Stimulated activated CD4-positive, alpha-beta T cell treated with anti-CD3 and anti-CD28 coated beads, Interleukin-12 subunit alpha, Interleukin-12 subunit beta, amount 100 ng/mL, for 24 hours (primary cell): ENCODE measurements at regions not wholly inside any gene's neighbourhood (a gene's known extent, or its start where the extent isn't known, plus 50 kb on each side); places are given as distances from the start of the nearest gene placed in this dataset.

Source experiments
- DNase-seq, 2 experiments: peaks; one replicate each; pipeline ENCODE4 v3.0.0-alpha.2; 2020; ENCODE audit warnings: low read depth in 2 of 2

DNA sequence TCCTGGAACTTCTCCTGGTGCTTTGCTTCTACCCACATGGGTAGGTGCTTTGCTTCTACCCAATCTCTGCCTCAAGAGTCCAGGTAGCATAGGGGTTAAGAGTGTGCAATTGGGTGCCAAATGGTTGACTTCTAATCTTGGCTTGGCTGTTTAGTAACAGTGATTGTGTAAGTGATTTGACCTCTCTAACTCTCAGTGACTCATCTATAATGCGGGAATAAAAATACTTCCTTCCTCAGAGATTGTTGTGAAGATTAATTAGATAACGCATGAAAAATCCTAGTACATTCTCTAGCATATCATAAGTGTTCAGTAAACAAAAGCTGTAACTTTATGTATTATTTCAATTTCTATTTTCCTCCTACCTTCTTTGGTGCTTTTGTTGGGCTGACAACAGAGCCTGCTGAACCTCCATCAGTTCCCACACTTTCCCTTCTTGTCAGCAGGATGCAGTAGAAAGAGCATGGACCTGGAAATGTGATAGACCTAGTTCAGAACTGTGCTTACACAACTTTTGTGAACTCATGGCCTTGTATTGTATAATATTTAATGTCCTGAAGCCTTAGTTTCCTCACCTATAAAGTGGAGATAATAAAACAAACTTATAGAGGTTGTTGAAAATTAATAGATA lies 72.9 kb upstream of the SMIM36 start:
- no peak for DNase-seq

DNA sequence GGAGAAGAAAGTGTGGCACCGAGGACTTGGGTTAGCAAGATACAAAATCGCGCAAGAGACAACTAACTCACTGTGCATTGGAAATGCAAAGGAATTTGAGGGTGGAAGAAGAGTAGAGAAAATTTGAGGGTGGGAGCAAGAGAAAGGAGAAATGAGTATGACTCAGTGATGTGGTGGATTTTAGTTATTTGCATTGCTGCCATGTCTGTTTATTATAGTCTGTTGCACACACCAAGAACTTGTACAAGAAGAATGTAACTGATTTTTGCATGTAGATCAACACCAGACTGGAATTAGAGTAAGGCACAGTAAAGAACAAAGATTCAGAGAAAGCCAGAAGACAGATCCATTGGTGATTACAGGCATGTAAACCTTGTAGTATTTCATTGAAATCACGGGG lies 71.6 kb upstream of the SMIM36 start:
- no peak for DNase-seq

- no peak for DNase-seq
Observed at GRCh38 chr17:55580596-55581133, 69.4 kb upstream of the SMIM36 start.

- peak; percentile 4 to 41 for DNase-seq
Observed at GRCh38 chr17:55577687-55578086, 66.4 kb upstream of the SMIM36 start.

DNA sequence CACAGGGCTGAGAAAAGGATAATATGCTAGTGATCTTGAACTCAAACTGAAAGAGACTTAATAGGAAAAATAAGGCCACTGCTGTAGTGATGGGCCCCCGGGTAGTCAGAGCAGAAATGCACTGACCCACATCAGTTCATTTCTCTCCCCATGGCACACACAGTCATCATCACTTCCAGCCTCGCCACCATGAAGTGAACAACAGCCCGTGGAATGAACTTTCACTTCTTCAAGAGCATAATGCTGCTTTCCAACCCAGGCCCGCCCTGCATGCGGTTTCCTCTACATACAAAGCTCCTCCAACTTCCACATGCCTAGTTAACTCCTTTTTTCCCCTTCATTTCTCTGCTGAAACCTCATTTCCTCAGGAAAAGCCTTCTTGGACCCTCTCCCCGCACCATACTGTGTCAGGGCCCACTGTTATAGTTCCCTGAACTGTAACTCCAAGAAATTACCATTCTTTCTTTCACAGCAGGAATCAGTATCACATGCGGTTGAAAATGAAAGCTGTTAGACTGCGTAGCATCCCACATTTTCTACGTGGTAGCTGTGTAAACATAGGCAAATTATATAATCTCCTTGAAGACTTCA lies 65.8 kb upstream of the SMIM36 start:
- peak; percentile 6 to 36 for DNase-seq

DNA sequence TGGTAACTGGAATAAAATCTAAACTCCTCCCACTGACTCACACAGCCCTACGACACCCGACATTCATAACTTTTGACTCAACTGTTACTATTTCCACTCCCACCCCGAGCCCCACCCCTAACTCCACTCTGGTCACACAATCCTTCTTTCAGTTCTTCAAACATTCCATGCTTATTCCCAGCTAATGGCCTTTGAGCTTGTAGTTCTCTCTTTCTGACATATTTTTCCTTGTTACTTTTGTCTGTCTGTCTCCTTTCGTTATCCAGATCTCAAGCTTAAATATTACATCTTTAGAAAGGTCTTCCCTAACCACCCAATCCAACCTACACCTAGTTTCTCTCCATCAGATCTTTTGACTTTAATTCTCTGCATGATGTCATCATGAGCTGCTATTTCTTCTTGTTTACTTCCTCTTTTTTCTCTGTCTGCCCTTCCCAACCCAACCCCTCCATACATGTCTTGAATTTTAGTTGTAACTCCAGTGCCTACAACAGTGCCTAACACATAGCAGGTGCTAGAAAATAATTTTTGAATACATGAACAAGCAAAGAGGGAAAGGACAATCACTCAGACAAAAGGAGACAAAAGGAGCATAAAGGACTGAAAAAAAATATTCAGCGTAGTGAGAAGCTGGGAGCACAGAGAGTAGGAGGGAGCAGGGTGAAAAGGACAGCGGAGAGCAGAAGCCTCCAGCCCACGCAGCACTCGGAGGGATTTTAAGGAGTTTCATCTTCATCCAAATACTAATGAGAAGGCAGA lies 65.2 kb upstream of the SMIM36 start:
- DNase-seq, result no peak

DNA sequence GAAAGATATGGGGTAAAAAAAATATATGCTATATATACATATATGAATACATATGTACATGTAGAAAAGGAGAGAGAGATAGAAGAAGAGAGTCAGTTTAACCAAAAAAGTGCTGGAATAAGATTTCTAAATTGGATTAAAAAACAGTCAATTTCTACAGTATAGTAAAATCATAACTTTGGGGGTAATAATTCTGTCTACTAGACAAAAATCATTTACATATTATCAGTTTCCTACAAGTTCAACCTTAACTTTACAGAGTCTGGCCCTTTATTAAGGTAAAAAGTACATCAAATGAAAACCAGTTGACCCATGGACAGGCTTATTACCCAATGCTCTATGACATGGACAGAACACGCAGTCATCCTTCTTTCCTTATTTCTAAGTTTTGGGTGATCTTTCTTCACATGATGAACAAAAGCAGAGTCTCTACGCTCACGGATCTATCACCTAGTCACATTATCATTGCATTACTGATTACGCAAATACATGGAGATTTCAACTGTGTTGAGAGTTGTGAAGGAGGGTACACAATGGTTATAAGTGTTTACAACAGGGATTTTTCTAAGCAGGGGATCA lies 63.9 kb upstream of the SMIM36 start:
- no peak for DNase-seq

DNA sequence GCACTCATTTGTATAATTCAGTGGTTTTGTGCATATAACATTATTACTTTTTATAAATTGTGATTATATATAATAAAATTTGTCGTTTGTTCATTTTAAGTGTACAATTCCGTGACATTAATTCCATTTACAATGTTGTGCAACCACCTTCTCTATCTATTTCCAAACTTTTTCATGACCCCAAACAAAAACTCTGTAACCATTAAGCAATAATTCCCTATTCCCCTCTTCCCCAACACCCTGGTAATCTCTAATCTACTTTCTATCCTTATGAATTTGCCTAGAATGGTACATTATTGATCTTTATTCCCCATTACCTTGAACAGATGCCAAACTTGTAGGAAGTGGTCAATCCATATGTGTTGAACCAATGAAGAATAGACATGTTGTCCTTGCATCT lies 61.3 kb upstream of the SMIM36 start:
- DNase-seq, result no peak

- no peak for DNase-seq
Observed at GRCh38 chr17:55572139-55572538, 60.9 kb upstream of the SMIM36 start.

- DNase-seq, result no peak
Observed at GRCh38 chr17:55571095-55571494, 59.8 kb upstream of the SMIM36 start.

DNA sequence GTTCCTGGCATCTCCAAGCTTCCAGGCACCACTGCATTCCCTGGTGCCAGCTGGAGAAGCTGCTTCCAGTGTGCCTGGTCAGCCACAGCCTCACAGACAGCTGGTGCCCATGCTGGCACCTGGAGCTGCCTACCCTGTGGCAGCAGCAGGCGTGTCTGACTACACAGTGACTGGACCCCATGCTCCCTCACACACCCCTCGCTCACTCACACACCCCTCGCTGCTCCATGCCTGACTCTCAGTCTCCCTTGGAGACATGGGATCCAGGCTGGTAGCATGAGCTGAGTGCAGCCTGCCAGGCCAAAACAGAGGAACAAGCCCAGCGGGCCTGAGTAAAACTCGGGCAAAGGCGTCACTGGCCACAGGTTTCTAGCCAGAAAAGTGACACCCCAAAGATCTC lies 59.1 kb upstream of the SMIM36 start:
- DNase-seq, result no peak

- DNase-seq, result no peak
Observed at GRCh38 chr17:55567240-55568214, 56.3 kb upstream of the SMIM36 start.

DNA sequence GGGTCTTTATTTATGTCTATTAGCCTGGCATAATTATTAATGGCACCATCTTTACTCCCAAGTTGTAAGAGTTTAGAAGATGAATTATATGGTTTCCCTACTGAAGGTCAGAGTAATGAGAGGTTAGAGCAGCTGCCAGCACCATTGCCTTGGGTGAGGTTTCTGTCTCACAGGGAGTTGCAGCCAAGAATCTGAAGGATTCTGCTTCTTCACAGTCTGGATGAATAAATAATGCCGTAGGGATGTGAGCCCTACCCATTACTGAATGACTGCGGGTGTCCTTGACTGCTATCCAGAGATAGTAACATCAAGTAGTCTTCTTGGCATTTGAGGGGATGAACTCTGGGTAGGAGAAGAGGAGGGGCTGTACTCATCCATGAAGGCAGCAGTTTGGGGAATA lies 52.8 kb upstream of the SMIM36 start:
- no peak for DNase-seq

DNA sequence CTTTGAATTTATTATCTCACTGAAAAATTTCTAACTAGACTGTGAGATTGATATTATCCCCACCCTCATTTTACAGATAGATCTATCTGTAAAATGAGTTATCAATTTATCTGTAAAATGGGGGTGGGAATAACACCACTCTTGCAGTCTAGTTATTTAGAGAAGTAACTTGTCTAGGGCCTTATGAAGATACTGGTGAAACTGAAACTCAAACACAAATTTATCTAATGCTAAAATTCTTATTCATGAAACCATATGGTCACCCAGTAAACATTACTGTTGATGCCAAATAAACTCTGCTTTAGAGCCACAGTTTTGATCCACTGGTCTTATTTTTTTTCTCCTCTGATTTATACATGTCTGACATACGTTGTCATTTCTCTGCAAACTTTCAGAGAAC lies 52.1 kb upstream of the SMIM36 start:
- DNase-seq, result no peak

DNA sequence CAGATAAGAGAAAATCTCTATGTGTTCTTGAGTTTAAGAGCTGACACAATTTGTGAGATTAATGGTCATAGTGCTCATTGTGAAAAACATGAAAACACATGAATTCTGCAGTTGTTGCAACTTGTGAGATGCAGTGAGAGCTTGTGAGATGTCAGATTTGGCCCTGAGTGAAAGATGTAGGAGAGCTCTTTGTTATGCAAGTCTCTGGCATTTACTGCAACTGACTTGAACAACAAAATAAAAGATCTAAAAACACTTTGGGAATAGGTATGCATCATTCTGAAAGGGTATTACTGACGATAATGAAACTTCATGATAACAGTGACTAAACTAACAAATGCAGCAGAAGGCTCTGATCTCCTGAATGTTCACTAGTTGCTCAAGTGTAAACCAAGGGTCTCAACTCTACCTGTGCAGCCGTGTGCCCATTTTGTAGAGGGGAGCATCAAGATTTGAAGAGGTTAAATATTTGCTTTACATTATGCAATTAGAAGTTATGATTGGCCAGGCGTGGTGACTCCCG lies 50.8 kb upstream of the SMIM36 start:
- no peak for DNase-seq

DNA sequence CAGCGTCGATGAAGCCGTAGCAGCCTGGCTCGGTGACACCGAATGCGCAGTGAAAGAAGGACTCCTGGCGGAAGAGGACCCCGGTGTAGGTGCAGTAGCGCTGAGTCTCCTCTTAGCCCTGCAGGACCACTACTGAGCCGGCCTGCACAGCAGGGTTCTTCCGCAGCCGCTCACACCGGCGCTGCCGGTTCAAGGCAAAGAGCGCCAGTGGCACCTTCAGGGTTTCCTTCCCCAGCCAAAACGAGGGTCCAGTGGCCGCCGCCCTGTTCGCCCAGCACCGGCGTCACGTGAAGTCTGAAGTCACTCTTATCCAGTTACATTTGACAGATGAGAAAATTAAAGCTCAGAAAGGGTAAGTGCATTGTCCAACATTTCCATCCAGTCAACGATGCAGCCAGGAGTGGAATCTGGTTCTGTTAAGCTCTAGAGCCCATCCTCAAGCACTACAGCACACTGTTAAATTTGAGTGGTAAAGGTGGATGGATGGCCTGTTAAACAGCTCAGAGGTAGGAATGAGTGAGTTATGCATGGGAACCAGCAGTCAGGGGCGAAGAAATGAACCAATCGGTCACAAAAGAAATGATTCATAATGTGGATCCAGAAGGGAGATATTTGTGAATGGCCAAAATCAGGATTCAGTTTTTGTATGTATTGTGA lies 50.2 kb upstream of the SMIM36 start:
- no peak for DNase-seq
